ENCODE measurements at regions not wholly inside any gene's neighbourhood (a gene's known extent, or its start where the extent isn't known, plus 50 kb on each side); places are given as distances from the start of the nearest gene placed in this dataset.

- TF ChIP-seq CUX1 (CRISPR knock-in tag; IDR thresholded peaks at IDR 0.05) = no peak
- TF ChIP-seq, protein P1, sequence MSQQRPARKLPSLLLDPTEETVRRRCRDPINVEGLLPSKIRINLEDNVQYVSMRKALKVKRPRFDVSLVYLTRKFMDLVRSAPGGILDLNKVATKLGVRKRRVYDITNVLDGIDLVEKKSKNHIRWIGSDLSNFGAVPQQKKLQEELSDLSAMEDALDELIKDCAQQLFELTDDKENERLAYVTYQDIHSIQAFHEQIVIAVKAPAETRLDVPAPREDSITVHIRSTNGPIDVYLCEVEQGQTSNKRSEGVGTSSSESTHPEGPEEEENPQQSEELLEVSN (IDR thresholded peaks at IDR 0.05; ENCODE audit: borderline replicate concordance in 1 of 2, extremely low read depth in 1 of 2, insufficient read depth in 1 of 2, insufficient read length in 1 of 2, low read depth in 1 of 2, low read length in 1 of 2, poor library complexity in 1 of 2, severe bottlenecking in 1 of 2) = no peak
- no peak for TF ChIP-seq CTCF (IDR thresholded peaks at IDR 0.05 in 2 of 3, conservative IDR thresholded peaks at IDR 0.05 in 1 of 3; ENCODE audit: insufficient read depth in 2 of 3, low read depth in 1 of 3, low read length in 3 of 3)
- no peak for TF ChIP-seq NFATC3 (IDR thresholded peaks at IDR 0.05)
Observed at GRCh38 chr1:232684371-232685105, 54.6 kb upstream of the SIPA1L2 start (continued).
